K562 (cell line): ENCODE measurements at regions not wholly inside any gene's neighbourhood (a gene's known extent, or its start where the extent isn't known, plus 50 kb on each side); places are given as distances from the start of the nearest gene placed in this dataset.

ENCODE experiments used
- HNRNPK ChIP-seq: fragments of 200-400 bp; formaldehyde crosslinking; IDR thresholded peaks from one replicate; pipeline ENCODE4 v1.6.1; 2018; ENCODE audit warnings: mild to moderate bottlenecking, low read depth, low read length; ENCODE audit not compliant: poor library complexity, severe bottlenecking
- POLR2H ChIP-seq: IDR thresholded peaks from 2 replicates; pipeline ENCODE4 v1.6.1; 2016; ENCODE audit warnings: missing genetic modification characterization, low read depth, mild to moderate bottlenecking, control low read depth, missing compliant biosample characterization, moderate library complexity
- SMC3 ChIP-seq: conservative IDR thresholded peaks from 2 replicates; pipeline ENCODE4 v1.6.1; 2011; ENCODE audit warnings: low read depth, low read length, improper control_type of control experiment; ENCODE audit not compliant: insufficient read depth
- SP2 ChIP-seq: IDR thresholded peaks from 2 replicates; pipeline ENCODE4 v1.6.1; 2011; ENCODE audit warnings: mild to moderate bottlenecking, low read depth, low read length, moderate library complexity; ENCODE audit not compliant: poor library complexity, severe bottlenecking; ENCODE audit errors: extremely low read depth
- TCFL5 ChIP-seq: fragments of 250-450 bp; sonication (Bioruptor Pico); conservative IDR thresholded peaks from 2 replicates; pipeline ENCODE4 v1.6.1; 2021; ENCODE audit warnings: mild to moderate bottlenecking, moderate library complexity, matching md5 sums
- ZNF584 ChIP-seq: fragments of 200-800 bp; sonication (Bioruptor generic); IDR thresholded peaks from 2 replicates; pipeline ENCODE4 v1.6.1; 2016; ENCODE audit warnings: low read depth, mild to moderate bottlenecking, missing genetic modification characterization, missing compliant biosample characterization
- TF ChIP-seq, protein P1 (sequence below): fragments of 200-400 bp; formaldehyde crosslinking; IDR thresholded peaks from 2 replicates; pipeline ENCODE4 v1.6.1; 2017; ENCODE audit warnings: mild to moderate bottlenecking, low read depth, low read length, moderate library complexity
- TF ChIP-seq, protein P2 (sequence below): fragments of 250-450 bp; sonication (Bioruptor Pico); IDR thresholded peaks from 2 replicates; pipeline ENCODE4 v1.8.0; 2021; ENCODE audit warnings: borderline replicate concordance, mild to moderate bottlenecking, moderate library complexity; ENCODE audit not compliant: poor library complexity, severe bottlenecking
- TF ChIP-seq, protein P3 (sequence below): IDR thresholded peaks from 2 replicates; pipeline ENCODE4 v1.6.1; 2014; ENCODE audit warnings: antibody characterized with exemption
- TF ChIP-seq, protein P4 (sequence below): fragments of 450-650 bp; IDR thresholded peaks from 2 replicates; pipeline ENCODE4 v1.6.1; 2016; ENCODE audit warnings: low read depth, mild to moderate bottlenecking, moderate library complexity
- TF ChIP-seq, protein P5 (sequence below): fragments of 150-350 bp; IDR thresholded peaks from 2 replicates; pipeline ENCODE4 v1.6.1; 2014; ENCODE audit warnings: low read depth, mild to moderate bottlenecking, low read length, borderline replicate concordance

DNA sequence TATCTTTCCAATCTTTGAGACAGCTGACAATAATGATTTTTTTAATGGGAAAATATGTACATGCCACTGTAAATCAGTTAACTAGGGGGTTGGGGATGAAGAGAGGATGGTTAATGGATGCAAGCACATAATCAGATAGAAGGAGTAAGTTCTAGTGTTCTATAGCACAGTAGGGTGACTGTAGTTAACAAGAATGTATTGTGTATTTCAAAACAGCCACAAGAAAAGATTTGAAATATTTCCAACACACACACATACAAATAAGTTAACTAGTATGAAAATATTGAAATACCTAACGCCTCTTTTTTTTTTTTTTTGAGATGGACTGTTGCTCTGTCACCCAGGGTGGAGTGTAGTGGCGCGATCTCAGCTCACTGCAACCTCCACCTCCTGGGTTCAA lies 153.4 kb upstream of the SALL4 start (continued):
- TF ChIP-seq POLR2H (tag): no peak
- TF ChIP-seq, protein P1, sequence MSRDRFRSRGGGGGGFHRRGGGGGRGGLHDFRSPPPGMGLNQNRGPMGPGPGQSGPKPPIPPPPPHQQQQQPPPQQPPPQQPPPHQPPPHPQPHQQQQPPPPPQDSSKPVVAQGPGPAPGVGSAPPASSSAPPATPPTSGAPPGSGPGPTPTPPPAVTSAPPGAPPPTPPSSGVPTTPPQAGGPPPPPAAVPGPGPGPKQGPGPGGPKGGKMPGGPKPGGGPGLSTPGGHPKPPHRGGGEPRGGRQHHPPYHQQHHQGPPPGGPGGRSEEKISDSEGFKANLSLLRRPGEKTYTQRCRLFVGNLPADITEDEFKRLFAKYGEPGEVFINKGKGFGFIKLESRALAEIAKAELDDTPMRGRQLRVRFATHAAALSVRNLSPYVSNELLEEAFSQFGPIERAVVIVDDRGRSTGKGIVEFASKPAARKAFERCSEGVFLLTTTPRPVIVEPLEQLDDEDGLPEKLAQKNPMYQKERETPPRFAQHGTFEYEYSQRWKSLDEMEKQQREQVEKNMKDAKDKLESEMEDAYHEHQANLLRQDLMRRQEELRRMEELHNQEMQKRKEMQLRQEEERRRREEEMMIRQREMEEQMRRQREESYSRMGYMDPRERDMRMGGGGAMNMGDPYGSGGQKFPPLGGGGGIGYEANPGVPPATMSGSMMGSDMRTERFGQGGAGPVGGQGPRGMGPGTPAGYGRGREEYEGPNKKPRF: no peak
- TF ChIP-seq SMC3: no peak
- TF ChIP-seq HNRNPK: no peak
- TF ChIP-seq, protein P2, sequence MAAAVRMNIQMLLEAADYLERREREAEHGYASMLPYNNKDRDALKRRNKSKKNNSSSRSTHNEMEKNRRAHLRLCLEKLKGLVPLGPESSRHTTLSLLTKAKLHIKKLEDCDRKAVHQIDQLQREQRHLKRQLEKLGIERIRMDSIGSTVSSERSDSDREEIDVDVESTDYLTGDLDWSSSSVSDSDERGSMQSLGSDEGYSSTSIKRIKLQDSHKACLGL: no peak
- no peak for TF ChIP-seq TCFL5 (CRISPR knock-in tag)
- TF ChIP-seq, protein P3, sequence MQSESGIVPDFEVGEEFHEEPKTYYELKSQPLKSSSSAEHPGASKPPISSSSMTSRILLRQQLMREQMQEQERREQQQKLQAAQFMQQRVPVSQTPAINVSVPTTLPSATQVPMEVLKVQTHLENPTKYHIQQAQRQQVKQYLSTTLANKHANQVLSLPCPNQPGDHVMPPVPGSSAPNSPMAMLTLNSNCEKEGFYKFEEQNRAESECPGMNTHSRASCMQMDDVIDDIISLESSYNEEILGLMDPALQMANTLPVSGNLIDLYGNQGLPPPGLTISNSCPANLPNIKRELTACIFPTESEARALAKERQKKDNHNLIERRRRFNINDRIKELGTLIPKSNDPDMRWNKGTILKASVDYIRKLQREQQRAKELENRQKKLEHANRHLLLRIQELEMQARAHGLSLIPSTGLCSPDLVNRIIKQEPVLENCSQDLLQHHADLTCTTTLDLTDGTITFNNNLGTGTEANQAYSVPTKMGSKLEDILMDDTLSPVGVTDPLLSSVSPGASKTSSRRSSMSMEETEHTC: no peak
- TF ChIP-seq SP2: no peak
- TF ChIP-seq, protein P4, sequence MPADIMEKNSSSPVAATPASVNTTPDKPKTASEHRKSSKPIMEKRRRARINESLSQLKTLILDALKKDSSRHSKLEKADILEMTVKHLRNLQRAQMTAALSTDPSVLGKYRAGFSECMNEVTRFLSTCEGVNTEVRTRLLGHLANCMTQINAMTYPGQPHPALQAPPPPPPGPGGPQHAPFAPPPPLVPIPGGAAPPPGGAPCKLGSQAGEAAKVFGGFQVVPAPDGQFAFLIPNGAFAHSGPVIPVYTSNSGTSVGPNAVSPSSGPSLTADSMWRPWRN: no peak
- TF ChIP-seq ZNF584 (CRISPR knock-in tag): no peak
- TF ChIP-seq, protein P5, sequence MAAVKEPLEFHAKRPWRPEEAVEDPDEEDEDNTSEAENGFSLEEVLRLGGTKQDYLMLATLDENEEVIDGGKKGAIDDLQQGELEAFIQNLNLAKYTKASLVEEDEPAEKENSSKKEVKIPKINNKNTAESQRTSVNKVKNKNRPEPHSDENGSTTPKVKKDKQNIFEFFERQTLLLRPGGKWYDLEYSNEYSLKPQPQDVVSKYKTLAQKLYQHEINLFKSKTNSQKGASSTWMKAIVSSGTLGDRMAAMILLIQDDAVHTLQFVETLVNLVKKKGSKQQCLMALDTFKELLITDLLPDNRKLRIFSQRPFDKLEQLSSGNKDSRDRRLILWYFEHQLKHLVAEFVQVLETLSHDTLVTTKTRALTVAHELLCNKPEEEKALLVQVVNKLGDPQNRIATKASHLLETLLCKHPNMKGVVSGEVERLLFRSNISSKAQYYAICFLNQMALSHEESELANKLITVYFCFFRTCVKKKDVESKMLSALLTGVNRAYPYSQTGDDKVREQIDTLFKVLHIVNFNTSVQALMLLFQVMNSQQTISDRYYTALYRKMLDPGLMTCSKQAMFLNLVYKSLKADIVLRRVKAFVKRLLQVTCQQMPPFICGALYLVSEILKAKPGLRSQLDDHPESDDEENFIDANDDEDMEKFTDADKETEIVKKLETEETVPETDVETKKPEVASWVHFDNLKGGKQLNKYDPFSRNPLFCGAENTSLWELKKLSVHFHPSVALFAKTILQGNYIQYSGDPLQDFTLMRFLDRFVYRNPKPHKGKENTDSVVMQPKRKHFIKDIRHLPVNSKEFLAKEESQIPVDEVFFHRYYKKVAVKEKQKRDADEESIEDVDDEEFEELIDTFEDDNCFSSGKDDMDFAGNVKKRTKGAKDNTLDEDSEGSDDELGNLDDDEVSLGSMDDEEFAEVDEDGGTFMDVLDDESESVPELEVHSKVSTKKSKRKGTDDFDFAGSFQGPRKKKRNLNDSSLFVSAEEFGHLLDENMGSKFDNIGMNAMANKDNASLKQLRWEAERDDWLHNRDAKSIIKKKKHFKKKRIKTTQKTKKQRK: no peak
- TF ChIP-seq, all 486 proteins: peak for 0
